ENCODE measurements at regions not wholly inside any gene's neighbourhood (a gene's known extent, or its start where the extent isn't known, plus 50 kb on each side); places are given as distances from the start of the nearest gene placed in this dataset.

DNA sequence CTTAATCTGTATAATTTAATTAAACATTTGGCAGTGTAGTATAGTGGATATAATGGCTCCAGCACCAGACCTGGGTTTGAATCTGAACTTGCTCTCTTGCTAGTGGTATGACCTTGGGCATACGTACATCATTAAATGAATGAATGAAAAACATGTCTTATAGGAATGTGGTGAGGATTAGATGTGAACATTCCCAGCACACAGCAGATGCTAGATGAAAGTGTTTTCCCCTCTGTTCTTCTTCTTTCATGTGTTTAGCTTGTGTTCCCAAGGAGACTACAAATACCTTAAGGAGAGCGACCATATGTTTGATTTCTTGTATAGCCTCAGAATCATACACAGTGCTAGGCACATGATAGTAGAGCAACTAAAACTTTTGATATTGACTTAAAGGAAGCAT, 56.5 kb downstream of the CT47B1 start:
- ChIA-PET CTCF (no interaction called here), POLR2A (no interaction called here)
- no peak overlapping the region for H3K27ac Mint-ChIP-seq
- H3K27me3 Mint-ChIP-seq, result peaks cover 0 to 11% of the 10 kb centered on the region in 2 donors
- H3K4me1 Mint-ChIP-seq, result no peaks in the 10 kb centered on the region
- Histone ChIP-seq H3K4me1 (ENCODE audit: control insufficient read depth in 1 of 2, extremely low read depth in 1 of 2, insufficient read depth in 2 of 2, low read length in 2 of 2) (no peaks in the 10 kb centered on the region), H3K36me3 (ENCODE audit: control insufficient read depth in 2 of 2, extremely low read depth in 1 of 2, insufficient read depth in 1 of 2, low read length in 1 of 2) (no peaks in the 10 kb centered on the region), H3K27ac (ENCODE audit: low read length) (no peak overlapping the region), H3K9me3 (no peaks in the 10 kb centered on the region), H3K27me3 (replicated peaks in 1 of 2; ENCODE audit: control insufficient read depth in 2 of 2, extremely low read depth in 1 of 2, insufficient read depth in 2 of 2, low read length in 1 of 2) (no peaks in the 10 kb centered on the region), H3K4me3 (ENCODE audit: control insufficient read depth in 1 of 2, extremely low read depth in 1 of 2, low read length in 1 of 2) (no peak overlapping the region)
- no peak overlapping the region for H3K4me3 Mint-ChIP-seq
- H3K9me3 Mint-ChIP-seq, result no peaks in the 10 kb centered on the region
- ATAC-seq (replicated peaks in 1 of 4) (no peak), DNase-seq (no peak)
- no CpG with 5 or more reads among the region's 2 CpGs for WGBS (ENCODE audit: insufficient coverage)
- H3K36me3 Mint-ChIP-seq, result no peaks in the 10 kb centered on the region

DNA sequence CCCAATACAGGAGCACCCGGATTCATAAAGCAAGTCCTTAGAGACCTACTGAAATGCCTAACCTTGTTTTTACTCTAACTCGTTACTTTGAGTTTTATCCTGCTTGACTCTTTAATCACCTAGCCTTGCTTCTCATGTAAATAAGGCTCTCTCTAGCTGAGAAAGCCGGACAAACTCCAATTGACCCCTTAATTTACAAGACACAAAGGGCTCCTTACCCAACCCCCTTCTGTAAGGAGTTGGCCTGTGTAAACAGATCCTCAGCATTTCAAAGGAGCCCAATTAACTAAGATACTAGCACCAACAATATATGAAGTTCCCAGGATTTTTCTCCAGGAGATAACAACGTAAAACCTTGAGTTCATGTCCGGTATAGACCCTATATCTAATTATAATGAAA, 61.7 kb downstream of the CT47B1 start:
- Histone ChIP-seq H3K27me3 (replicated peaks in 1 of 2; ENCODE audit: control insufficient read depth in 2 of 2, extremely low read depth in 1 of 2, insufficient read depth in 2 of 2, low read length in 1 of 2) (no peaks in the 10 kb centered on the region), H3K27ac (ENCODE audit: low read length) (no peak overlapping the region), H3K9me3 (no peaks in the 10 kb centered on the region), H3K4me1 (ENCODE audit: control insufficient read depth in 1 of 2, extremely low read depth in 1 of 2, insufficient read depth in 2 of 2, low read length in 2 of 2) (no peaks in the 10 kb centered on the region), H3K4me3 (ENCODE audit: control insufficient read depth in 1 of 2, extremely low read depth in 1 of 2, low read length in 1 of 2) (no peak overlapping the region), H3K36me3 (ENCODE audit: control insufficient read depth in 2 of 2, extremely low read depth in 1 of 2, insufficient read depth in 1 of 2, low read length in 1 of 2) (no peaks in the 10 kb centered on the region)
- ATAC-seq (replicated peaks in 1 of 4) (no peak), DNase-seq (no peak)
- CTCF ChIA-PET, result no interaction called here
- H3K4me1 Mint-ChIP-seq, result no peaks in the 10 kb centered on the region
- no peaks in the 10 kb centered on the region for H3K36me3 Mint-ChIP-seq
- H3K27ac Mint-ChIP-seq, result no peak overlapping the region
- peaks cover 0 to 5% (median 0%) of the 10 kb centered on the region in 3 donors for H3K9me3 Mint-ChIP-seq
- no CpG with 5 or more reads among the region's 5 CpGs for WGBS (ENCODE audit: insufficient coverage)
- POLR2A ChIA-PET, result no interaction called here
- no peak overlapping the region for H3K4me3 Mint-ChIP-seq
- peaks cover 0 to 31% of the 10 kb centered on the region in 2 donors for H3K27me3 Mint-ChIP-seq

DNA sequence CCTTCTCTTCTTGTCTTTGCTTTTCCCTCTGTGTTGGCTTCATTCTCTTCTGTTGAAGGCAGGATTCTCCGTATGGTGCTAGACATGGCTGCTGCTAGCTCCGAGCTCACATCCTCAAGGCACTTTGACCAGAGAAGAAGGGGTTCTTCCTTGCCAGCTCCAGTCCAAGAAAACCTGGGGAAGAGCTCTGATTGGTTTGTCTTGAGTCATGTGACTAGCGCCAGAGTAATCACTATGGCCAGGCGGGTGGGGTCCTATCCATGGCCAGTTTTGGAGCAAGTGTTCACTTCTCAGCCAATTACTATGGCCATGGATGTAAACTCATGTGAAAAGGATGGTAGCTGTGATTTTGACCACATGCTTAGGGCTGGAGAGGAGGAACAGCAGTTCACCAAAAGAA, 74.2 kb downstream of the CT47B1 start:
- Mint-ChIP-seq H3K27me3 (peaks cover 0 to 14% of the 10 kb centered on the region in 2 donors), H3K27ac (no peak overlapping the region), H3K36me3 (no peaks in the 10 kb centered on the region), H3K4me3 (no peak overlapping the region), H3K9me3 (no peaks in the 10 kb centered on the region), H3K4me1 (peaks cover 14 to 35% (median 22%) of the 10 kb centered on the region in 3 donors)
- POLR2A ChIA-PET, result no interaction called here
- ATAC-seq (replicated peaks in 1 of 4) (no peak), DNase-seq (no peak)
- H3K4me3 ChIP-seq (ENCODE audit: control insufficient read depth in 1 of 2, extremely low read depth in 1 of 2, low read length in 1 of 2), result no peak overlapping the region
- H3K4me1 ChIP-seq (ENCODE audit: control insufficient read depth in 1 of 2, extremely low read depth in 1 of 2, insufficient read depth in 2 of 2, low read length in 2 of 2), result peaks cover 0 to 5% of the 10 kb centered on the region in 2 experiments
- CTCF ChIA-PET, result interaction anchor here in 1 of 2 donors (0.6 kb wide), 1 partner anchor 970 kb away, joined by 3 read pairs; no protein-coding TSS in a partner anchor
- no peaks in the 10 kb centered on the region for H3K36me3 ChIP-seq (ENCODE audit: control insufficient read depth in 2 of 2, extremely low read depth in 1 of 2, insufficient read depth in 1 of 2, low read length in 1 of 2)
- no peak overlapping the region for H3K27ac ChIP-seq (ENCODE audit: low read length)
- WGBS (ENCODE audit: insufficient coverage), result no CpG with 5 or more reads among the region's 4 CpGs
- H3K27me3 ChIP-seq (replicated peaks in 1 of 2; ENCODE audit: control insufficient read depth in 2 of 2, extremely low read depth in 1 of 2, insufficient read depth in 2 of 2, low read length in 1 of 2), result no peaks in the 10 kb centered on the region
- no peaks in the 10 kb centered on the region for H3K9me3 ChIP-seq

DNA sequence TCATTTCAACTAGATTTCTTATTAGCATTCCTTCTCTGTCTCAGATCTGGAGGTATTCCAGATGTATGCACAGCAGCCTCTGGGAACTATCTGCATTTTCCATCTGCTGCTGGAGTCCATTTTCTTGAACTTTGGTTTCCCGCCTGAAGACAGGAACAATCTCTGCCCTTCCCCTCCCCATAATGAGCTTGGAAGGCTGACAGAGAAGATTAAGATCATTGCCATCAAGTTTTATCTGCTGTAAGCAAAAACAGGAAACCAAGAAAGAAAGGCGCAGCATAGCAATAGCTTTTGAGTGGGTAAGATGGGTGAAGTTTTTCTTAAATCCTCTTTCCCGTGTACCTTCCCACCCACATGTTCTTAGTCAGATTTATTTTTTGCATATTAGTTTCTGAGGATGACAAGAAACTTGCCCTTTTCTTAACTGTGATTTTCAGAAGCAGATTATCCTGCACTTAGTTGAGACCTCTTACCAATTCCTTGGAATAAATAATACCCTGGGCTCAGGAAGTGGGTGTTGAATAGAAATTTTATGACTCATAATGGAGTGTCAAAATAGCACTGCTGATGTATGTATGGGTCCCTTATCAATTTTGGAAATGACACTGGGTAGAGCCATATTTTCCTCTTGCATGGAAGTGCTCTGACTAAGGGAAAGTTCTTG, 78.3 kb downstream of the CT47B1 start:
- POLR2A ChIA-PET, result no interaction called here
- H3K4me3 ChIP-seq (ENCODE audit: control insufficient read depth in 1 of 2, extremely low read depth in 1 of 2, low read length in 1 of 2), result no peak overlapping the region
- no peak overlapping the region for H3K27ac ChIP-seq (ENCODE audit: low read length)
- DNase-seq, result no peak
- peaks cover 0 to 5% of the 10 kb centered on the region in 2 experiments for H3K4me1 ChIP-seq (ENCODE audit: control insufficient read depth in 1 of 2, extremely low read depth in 1 of 2, insufficient read depth in 2 of 2, low read length in 2 of 2)
- ATAC-seq (replicated peaks in 1 of 4), result peak; percentile 35 to 71 (median 46)
- WGBS (ENCODE audit: insufficient coverage), result no CpG with 5 or more reads among the region's 3 CpGs
- Mint-ChIP-seq H3K4me1 (peaks cover 18 to 58% (median 29%) of the 10 kb centered on the region in 3 donors), H3K27ac (peak overlapping the region; percentile 62 to 85), H3K36me3 (no peaks in the 10 kb centered on the region), H3K9me3 (no peaks in the 10 kb centered on the region), H3K4me3 (no peak overlapping the region), H3K27me3 (peaks cover 0 to 3% of the 10 kb centered on the region in 2 donors)
- no peaks in the 10 kb centered on the region for H3K27me3 ChIP-seq (replicated peaks in 1 of 2; ENCODE audit: control insufficient read depth in 2 of 2, extremely low read depth in 1 of 2, insufficient read depth in 2 of 2, low read length in 1 of 2)
- CTCF ChIA-PET, result no interaction called here
- H3K36me3 ChIP-seq (ENCODE audit: control insufficient read depth in 2 of 2, extremely low read depth in 1 of 2, insufficient read depth in 1 of 2, low read length in 1 of 2), result no peaks in the 10 kb centered on the region
- no peaks in the 10 kb centered on the region for H3K9me3 ChIP-seq

DNA sequence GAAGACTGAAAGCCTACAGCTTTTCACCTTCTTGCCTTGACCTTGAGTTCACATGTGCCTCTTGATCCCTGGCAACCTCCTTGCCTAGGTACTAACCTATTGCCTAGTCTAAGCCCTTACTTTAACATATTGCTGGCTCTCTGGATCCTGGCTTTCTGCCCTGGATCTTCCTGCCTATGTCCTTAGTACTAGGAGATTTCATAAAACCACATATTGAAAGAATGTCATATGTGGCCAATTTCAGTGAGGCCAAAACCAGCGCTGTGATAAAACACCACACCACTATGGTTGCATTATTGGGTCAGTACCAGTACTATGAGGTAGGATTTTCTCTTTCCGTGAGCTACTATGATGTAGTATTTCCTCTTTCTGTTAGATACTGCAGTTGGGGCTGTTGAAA, 80.4 kb downstream of the CT47B1 start:
- ATAC-seq (replicated peaks in 1 of 4), result no peak
- Histone ChIP-seq H3K4me1 (ENCODE audit: control insufficient read depth in 1 of 2, extremely low read depth in 1 of 2, insufficient read depth in 2 of 2, low read length in 2 of 2) (peaks cover 0 to 5% of the 10 kb centered on the region in 2 experiments), H3K36me3 (ENCODE audit: control insufficient read depth in 2 of 2, extremely low read depth in 1 of 2, insufficient read depth in 1 of 2, low read length in 1 of 2) (no peaks in the 10 kb centered on the region), H3K4me3 (ENCODE audit: control insufficient read depth in 1 of 2, extremely low read depth in 1 of 2, low read length in 1 of 2) (no peak overlapping the region), H3K27me3 (replicated peaks in 1 of 2; ENCODE audit: control insufficient read depth in 2 of 2, extremely low read depth in 1 of 2, insufficient read depth in 2 of 2, low read length in 1 of 2) (no peaks in the 10 kb centered on the region), H3K27ac (ENCODE audit: low read length) (no peak overlapping the region), H3K9me3 (no peaks in the 10 kb centered on the region)
- POLR2A ChIA-PET, result no interaction called here
- peaks cover 25 to 63% (median 34%) of the 10 kb centered on the region in 3 donors for H3K4me1 Mint-ChIP-seq
- DNase-seq, result no peak
- CTCF ChIA-PET, result interaction anchor here in 1 of 2 donors (0.6 kb wide), 1 partner anchor 77 kb away, joined by 4 read pairs; no protein-coding TSS in a partner anchor
- no peak overlapping the region for H3K4me3 Mint-ChIP-seq
- no peaks in the 10 kb centered on the region for H3K9me3 Mint-ChIP-seq
- peaks cover 0 to 3% of the 10 kb centered on the region in 2 donors for H3K27me3 Mint-ChIP-seq
- peak overlapping the region in 1 of 2 donors; percentile 47 for H3K27ac Mint-ChIP-seq
- no CpG with 5 or more reads among the region's 2 CpGs for WGBS (ENCODE audit: insufficient coverage)
- H3K36me3 Mint-ChIP-seq, result no peaks in the 10 kb centered on the region

DNA sequence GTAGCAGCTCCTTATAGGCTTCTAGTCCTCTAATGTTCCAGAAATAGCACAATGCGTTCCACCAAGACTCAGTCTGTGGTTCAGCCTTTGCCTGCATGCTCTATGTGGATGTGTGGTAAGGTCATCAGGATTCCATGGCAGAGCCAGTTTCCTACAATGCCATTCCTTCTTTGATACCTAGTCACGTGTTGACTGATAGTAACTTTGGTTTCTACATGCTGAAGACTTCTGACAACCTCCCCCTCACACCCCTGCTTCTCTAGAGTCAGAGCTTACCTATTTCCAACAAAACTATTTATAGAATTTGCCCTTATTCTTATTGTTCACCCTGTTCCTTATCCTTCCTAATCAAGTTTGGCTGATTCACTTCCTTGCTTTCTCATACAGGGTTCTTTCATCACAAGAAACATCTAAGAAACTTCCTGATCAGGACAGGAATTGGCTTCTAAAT, 81.1 kb downstream of the CT47B1 start:
- WGBS (ENCODE audit: insufficient coverage), result no CpG with 5 or more reads among the region's 2 CpGs
- peaks cover 0 to 5% of the 10 kb centered on the region in 2 experiments for H3K4me1 ChIP-seq (ENCODE audit: control insufficient read depth in 1 of 2, extremely low read depth in 1 of 2, insufficient read depth in 2 of 2, low read length in 2 of 2)
- peaks cover 28 to 60% (median 33%) of the 10 kb centered on the region in 3 donors for H3K4me1 Mint-ChIP-seq
- no peaks in the 10 kb centered on the region for H3K27me3 ChIP-seq (replicated peaks in 1 of 2; ENCODE audit: control insufficient read depth in 2 of 2, extremely low read depth in 1 of 2, insufficient read depth in 2 of 2, low read length in 1 of 2)
- ATAC-seq (replicated peaks in 1 of 4), result no peak
- no peak for DNase-seq
- POLR2A ChIA-PET, result no interaction called here
- H3K27me3 Mint-ChIP-seq, result no peaks in the 10 kb centered on the region
- no peak overlapping the region for H3K4me3 ChIP-seq (ENCODE audit: control insufficient read depth in 1 of 2, extremely low read depth in 1 of 2, low read length in 1 of 2)
- H3K36me3 Mint-ChIP-seq, result no peaks in the 10 kb centered on the region
- no peak overlapping the region for H3K27ac Mint-ChIP-seq
- H3K9me3 ChIP-seq, result no peaks in the 10 kb centered on the region
- CTCF ChIA-PET, result no interaction called here
- H3K36me3 ChIP-seq (ENCODE audit: control insufficient read depth in 2 of 2, extremely low read depth in 1 of 2, insufficient read depth in 1 of 2, low read length in 1 of 2), result no peaks in the 10 kb centered on the region
- H3K9me3 Mint-ChIP-seq, result no peaks in the 10 kb centered on the region
- peak overlapping the region in 1 of 3 donors; percentile 1 for H3K4me3 Mint-ChIP-seq
- H3K27ac ChIP-seq (ENCODE audit: low read length), result no peak overlapping the region

All from T-cell (primary cell).